SK-N-MC (cell line): ENCODE measurements at regions not wholly inside any gene's neighbourhood (a gene's known extent, or its start where the extent isn't known, plus 50 kb on each side); places are given as distances from the start of the nearest gene placed in this dataset.

Experiments used
- DNase-seq: peaks from one replicate; pipeline ENCODE4 v3.0.0-alpha.2; 2011; ENCODE audit warnings: low read depth, low spot score
- H3K27ac ChIP-seq: fragments of 200-600 bp; sonication (generic); 2 replicates; pipeline ENCODE4 v1.5.1; 2016; ENCODE audit warnings: mixed run types
- H3K36me3 ChIP-seq: fragments of 200-600 bp; sonication (generic); 2 replicates; pipeline ENCODE4 v1.6.1; 2017; ENCODE audit warnings: antibody characterized with exemption, low read length, mixed read lengths; ENCODE audit not compliant: insufficient read depth
- H3K4me3 ChIP-seq: fragments of 200-600 bp; sonication (generic); 2 replicates; pipeline ENCODE4 v1.5.1; 2016
- H3K9ac ChIP-seq: fragments of 200-600 bp; sonication (generic); 2 replicates; pipeline ENCODE4 v1.8.0; 2017; ENCODE audit warnings: mixed run types, mixed read lengths; ENCODE audit not compliant: insufficient read length
- H3K9me3 ChIP-seq: fragments of 200-600 bp; sonication (generic); 2 replicates; pipeline ENCODE4 v1.6.1; 2017; ENCODE audit warnings: low read depth, mild to moderate bottlenecking, antibody characterized with exemption, low read length, moderate library complexity, mixed read lengths
- EZH2 ChIP-seq: fragments of 200-600 bp; sonication (generic); IDR thresholded peaks from one replicate; pipeline ENCODE4 v1.6.1; 2017; ENCODE audit warnings: antibody characterized with exemption
- FOXP2 ChIP-seq: optimal IDR thresholded peaks from 2 replicates; pipeline ENCODE3; 2011; ENCODE audit warnings: mild to moderate bottlenecking, moderate library complexity; ENCODE audit not compliant: insufficient read depth; ENCODE audit errors: extremely low read length, control extremely low read depth
- POLR2AphosphoS5 ChIP-seq: IDR thresholded peaks from 2 replicates; pipeline ENCODE4 v1.6.1; 2012; ENCODE audit warnings: mild to moderate bottlenecking, low read depth, low read length, borderline replicate concordance

- no peak overlapping the region for H3K9ac ChIP-seq
- H3K9me3 ChIP-seq = no peaks in the 10 kb centered on the region
- no peaks in the 10 kb centered on the region for H3K36me3 ChIP-seq
- TF ChIP-seq EZH2 (no peak), FOXP2 (no peak), POLR2AphosphoS5 (no peak)
- no peak for DNase-seq
- H3K4me3 ChIP-seq = no peak overlapping the region
- no peak overlapping the region for H3K27ac ChIP-seq
These were observed 78.9 kb upstream of the THRB start for GRCh38 chr3:24573576-24573975.

DNA sequence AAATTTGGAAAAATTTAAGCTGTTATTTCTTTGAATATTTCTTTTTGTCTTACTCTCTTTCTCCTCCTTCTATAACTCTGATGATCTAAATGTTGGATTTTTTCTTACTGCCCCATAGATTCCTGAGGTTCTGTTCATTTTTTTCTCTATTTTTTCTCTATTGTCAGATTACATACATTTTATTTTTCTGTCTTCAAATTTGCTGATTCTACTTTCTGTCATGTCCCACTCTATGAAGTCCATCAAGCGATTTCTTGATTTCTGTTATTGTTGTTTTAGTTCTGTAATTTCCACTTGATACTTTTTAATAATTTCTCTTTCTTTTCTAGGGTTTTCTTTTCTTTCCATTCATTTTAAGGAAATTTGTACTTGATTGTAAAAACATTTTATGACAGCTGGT, 83.7 kb upstream of the THRB start:
- DNase-seq = no peak
- Histone ChIP-seq H3K36me3 (no peaks in the 10 kb centered on the region), H3K4me3 (no peak overlapping the region), H3K9ac (no peak overlapping the region), H3K9me3 (no peaks in the 10 kb centered on the region), H3K27ac (no peak overlapping the region)
- TF ChIP-seq POLR2AphosphoS5 (no peak), EZH2 (no peak), FOXP2 (no peak)

- Histone ChIP-seq H3K9me3 (no peaks in the 10 kb centered on the region), H3K36me3 (no peaks in the 10 kb centered on the region), H3K4me3 (no peak overlapping the region), H3K9ac (no peak overlapping the region), H3K27ac (no peak overlapping the region)
- TF ChIP-seq FOXP2 (no peak), POLR2AphosphoS5 (no peak), EZH2 (no peak)
- DNase-seq = no peak
These were observed 84.3 kb upstream of the THRB start for GRCh38 chr3:24578951-24579421.

DNA sequence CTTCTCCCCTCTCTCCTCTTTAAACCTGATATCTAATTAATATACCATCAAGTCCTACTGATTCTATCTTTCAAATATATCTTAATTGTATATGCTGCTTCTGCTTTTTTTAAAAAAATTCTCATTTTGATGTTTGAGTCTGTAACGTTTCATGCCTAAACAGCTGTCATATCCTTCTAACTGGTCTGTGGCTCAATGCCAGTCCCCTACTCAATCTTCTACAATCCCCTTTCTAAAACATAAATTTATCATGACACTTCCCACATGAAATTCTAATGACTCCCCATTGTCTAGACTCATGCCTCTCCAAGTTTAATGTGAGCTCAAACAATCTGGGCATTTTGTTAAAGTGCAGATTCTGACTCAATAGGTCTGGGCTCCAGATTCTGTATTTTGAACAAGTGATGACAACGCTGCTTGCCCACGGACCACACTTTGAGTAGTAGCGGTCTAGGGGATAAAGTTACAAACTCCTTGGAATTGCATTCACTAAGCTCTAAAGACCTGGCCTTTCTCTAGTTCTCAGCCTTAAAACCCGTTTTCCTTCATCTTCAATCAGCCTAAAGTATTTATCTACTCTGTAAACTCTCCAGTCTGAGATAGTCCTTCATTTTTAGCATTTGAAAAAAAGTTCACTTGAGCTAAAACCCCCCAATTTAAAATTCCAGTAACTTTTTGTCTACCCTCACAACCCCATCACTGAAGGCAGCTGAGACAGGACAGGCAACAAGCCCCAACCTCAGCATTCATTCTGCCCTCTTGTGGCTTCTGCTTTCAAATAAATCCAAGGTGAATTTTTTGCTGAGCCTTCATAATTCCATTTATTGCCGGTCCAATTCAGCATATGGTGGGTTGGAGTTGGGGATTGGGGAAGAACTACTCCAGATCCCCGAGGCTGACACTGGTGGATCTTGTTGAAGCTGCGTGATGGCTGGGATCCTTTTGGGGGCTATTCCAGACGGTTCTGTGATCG, 88.1 kb upstream of the THRB start:
- no peak for DNase-seq

GRCh38 chr3:24586920-24587319, 92.3 kb upstream of the THRB start:
- TF ChIP-seq FOXP2 = no peak
- no peak for TF ChIP-seq POLR2AphosphoS5
- no peak for TF ChIP-seq EZH2
- Histone ChIP-seq H3K4me3 (no peak overlapping the region), H3K9ac (no peak overlapping the region), H3K9me3 (no peaks in the 10 kb centered on the region), H3K27ac (no peak overlapping the region), H3K36me3 (no peaks in the 10 kb centered on the region)
- DNase-seq = no peak

More for the DNA sequence above, 88.1 kb upstream of the THRB start:
- Histone ChIP-seq H3K27ac (no peak overlapping the region), H3K36me3 (no peaks in the 10 kb centered on the region), H3K9ac (no peak overlapping the region), H3K4me3 (no peak overlapping the region), H3K9me3 (no peaks in the 10 kb centered on the region)
- TF ChIP-seq EZH2 (no peak), FOXP2 (no peak), POLR2AphosphoS5 (no peak)

DNA sequence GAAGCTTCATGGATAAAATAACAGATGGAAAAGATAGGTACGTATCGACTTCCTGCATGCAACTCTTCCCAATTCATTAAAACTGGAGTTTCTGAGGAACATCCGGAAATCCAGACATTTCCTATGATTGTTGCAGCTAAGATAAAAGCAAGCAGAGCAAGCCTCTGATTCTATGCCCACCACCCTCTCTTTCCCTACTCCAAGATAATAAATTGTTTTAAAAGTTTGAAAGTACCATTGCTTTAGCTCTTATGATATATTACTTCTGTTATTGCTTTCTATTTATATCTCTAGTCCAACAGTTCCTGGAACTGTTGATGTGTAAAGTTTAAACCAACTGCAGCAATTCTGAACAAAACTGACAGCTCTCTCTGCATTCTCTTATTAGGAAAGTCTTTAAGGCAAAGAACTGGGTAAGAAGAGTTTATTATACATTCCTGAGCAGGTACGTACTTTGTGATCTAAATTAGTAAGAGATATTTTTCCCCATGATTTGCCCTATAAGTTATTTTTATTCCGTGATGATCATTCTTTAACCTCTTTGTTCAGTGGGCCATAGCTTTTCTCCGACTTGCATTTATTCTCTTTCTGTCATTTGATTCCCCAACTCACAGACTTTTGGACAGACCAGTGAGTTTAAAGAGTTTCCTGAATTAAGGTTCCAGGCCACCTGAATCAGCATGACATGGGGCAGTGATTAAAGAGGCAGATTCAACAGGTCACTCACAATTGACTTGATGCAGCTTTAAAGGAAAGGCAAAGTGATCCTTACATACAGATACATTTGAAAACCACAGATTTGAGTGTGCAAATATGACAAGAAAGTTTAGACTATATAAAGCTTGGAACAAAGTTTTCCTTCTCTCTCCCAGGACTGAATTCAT, 94.2 kb upstream of the THRB start:
- H3K9me3 ChIP-seq = no peaks in the 10 kb centered on the region
- H3K27ac ChIP-seq = no peak overlapping the region
- no peak overlapping the region for H3K9ac ChIP-seq
- no peaks in the 10 kb centered on the region for H3K36me3 ChIP-seq
- no peak for DNase-seq
- TF ChIP-seq EZH2 = no peak
- no peak for TF ChIP-seq POLR2AphosphoS5
- TF ChIP-seq FOXP2 = no peak
- no peak overlapping the region for H3K4me3 ChIP-seq

- H3K36me3 ChIP-seq = no peaks in the 10 kb centered on the region
- no peak overlapping the region for H3K9ac ChIP-seq
- H3K9me3 ChIP-seq = no peaks in the 10 kb centered on the region
- no peak for DNase-seq
- TF ChIP-seq POLR2AphosphoS5 (no peak), FOXP2 (no peak), EZH2 (no peak)
- no peak overlapping the region for H3K4me3 ChIP-seq
- no peak overlapping the region for H3K27ac ChIP-seq
These were observed 94.8 kb upstream of the THRB start for GRCh38 chr3:24589513-24589851.
